ENCODE measurements at regions not wholly inside any gene's neighbourhood (a gene's known extent, or its start where the extent isn't known, plus 50 kb on each side); places are given as distances from the start of the nearest gene placed in this dataset.
A peak's percentile ranks its signal among the peaks of the same experiment; 100 is the strongest.
"Not testable (repeated sequence)": the region's sequence is repeated elsewhere in the genome, so short reads cannot be mapped to it uniquely, and the experiment has no call there.

DNA sequence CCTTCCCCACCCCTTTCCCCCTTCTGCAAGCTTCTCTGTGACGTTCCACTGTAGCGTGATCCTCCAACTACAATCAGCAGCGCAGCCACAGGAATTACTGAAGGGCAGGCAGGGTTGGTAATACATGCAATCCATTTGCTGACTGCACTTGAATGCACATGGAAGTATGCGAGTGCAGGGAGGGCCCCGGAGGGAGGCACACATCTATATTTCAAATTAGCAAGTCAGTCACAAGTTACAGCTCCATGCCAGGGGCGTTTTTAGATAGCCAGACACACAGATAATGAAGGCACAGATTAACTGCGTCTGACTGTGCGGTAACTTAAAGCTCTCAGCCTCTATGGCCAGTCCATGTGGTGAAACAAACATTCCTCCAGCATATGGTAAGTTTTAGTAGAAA is 209.2 kb upstream of the GATA6 start:
- Histone ChIP-seq H3K27ac (peak overlapping the region; percentile 8 to 63), H3K36me3 (ENCODE audit: low read depth, missing control alignments) (no peaks in the 10 kb centered on the region), H3K9me3 (no peaks in the 10 kb centered on the region), H3K4me1 (peaks cover 21% of the 10 kb centered on the region), H3K27me3 (no peaks in the 10 kb centered on the region), H3K4me3 (no peak overlapping the region)
- intact Hi-C loops (cut with DNase I; ENCODE audit: low total_unique reads) = no loop called here
- 57 to 59% methylated on average over 8 of the region's 8 CpGs for WGBS, 2 donors
- DNase-seq = peak; percentile 72
- TF ChIP-seq, protein P1, sequence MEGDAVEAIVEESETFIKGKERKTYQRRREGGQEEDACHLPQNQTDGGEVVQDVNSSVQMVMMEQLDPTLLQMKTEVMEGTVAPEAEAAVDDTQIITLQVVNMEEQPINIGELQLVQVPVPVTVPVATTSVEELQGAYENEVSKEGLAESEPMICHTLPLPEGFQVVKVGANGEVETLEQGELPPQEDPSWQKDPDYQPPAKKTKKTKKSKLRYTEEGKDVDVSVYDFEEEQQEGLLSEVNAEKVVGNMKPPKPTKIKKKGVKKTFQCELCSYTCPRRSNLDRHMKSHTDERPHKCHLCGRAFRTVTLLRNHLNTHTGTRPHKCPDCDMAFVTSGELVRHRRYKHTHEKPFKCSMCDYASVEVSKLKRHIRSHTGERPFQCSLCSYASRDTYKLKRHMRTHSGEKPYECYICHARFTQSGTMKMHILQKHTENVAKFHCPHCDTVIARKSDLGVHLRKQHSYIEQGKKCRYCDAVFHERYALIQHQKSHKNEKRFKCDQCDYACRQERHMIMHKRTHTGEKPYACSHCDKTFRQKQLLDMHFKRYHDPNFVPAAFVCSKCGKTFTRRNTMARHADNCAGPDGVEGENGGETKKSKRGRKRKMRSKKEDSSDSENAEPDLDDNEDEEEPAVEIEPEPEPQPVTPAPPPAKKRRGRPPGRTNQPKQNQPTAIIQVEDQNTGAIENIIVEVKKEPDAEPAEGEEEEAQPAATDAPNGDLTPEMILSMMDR (IDR thresholded peaks at IDR 0.05) = no peak
- TF ChIP-seq POLR2A (IDR thresholded peaks at IDR 0.05) = no peak

- no peaks in the 10 kb centered on the region for H3K27me3 ChIP-seq
- 78 to 95% methylated on average over 5 of the region's 5 CpGs for WGBS, 2 donors
- no peaks in the 10 kb centered on the region for H3K9me3 ChIP-seq
- peaks cover 21% of the 10 kb centered on the region for H3K4me1 ChIP-seq
- intact Hi-C loops (cut with DNase I; ENCODE audit: low total_unique reads) = no loop called here
- no peaks in the 10 kb centered on the region for H3K36me3 ChIP-seq (ENCODE audit: low read depth, missing control alignments)
- H3K4me3 ChIP-seq = no peak overlapping the region
- no peak overlapping the region for H3K27ac ChIP-seq
- DNase-seq = no peak
- TF ChIP-seq, protein P1 (IDR thresholded peaks at IDR 0.05) = no peak
- no peak for TF ChIP-seq POLR2A (IDR thresholded peaks at IDR 0.05)
Measured at GRCh38 chr18:21963336-21963735, 206.1 kb upstream of the GATA6 start.

DNA sequence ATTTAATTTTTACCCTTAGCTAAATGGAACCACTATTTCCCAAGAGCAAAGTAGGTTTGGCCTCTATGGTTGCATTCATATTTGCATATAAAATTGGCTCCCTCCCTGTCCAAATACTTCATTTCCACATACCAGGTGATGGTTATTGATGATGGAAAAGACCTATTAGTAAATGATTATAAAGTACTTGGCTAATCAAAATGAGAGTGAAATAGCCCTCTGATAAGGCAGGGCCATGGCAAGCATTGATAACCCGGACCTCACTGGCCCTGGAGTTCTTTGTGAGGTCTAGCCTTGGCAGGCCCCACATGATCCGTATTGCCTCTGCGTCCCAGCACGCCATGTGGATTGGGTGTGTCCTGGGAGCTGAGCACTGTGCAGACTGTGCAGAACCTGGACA is 201.1 kb upstream of the GATA6 start:
- H3K9me3 ChIP-seq = no peaks in the 10 kb centered on the region
- TF ChIP-seq, protein P1 (IDR thresholded peaks at IDR 0.05) = no peak
- TF ChIP-seq POLR2A (IDR thresholded peaks at IDR 0.05) = no peak
- H3K36me3 ChIP-seq (ENCODE audit: low read depth, missing control alignments) = no peaks in the 10 kb centered on the region
- intact Hi-C loops (cut with DNase I; ENCODE audit: low total_unique reads) = no loop called here
- H3K4me3 ChIP-seq = no peak overlapping the region
- DNase-seq = no peak
- H3K27ac ChIP-seq = no peak overlapping the region
- no peaks in the 10 kb centered on the region for H3K4me1 ChIP-seq
- 84 to 88% methylated on average over 4 of the region's 4 CpGs for WGBS, 2 donors
- H3K27me3 ChIP-seq = no peaks in the 10 kb centered on the region

DNA sequence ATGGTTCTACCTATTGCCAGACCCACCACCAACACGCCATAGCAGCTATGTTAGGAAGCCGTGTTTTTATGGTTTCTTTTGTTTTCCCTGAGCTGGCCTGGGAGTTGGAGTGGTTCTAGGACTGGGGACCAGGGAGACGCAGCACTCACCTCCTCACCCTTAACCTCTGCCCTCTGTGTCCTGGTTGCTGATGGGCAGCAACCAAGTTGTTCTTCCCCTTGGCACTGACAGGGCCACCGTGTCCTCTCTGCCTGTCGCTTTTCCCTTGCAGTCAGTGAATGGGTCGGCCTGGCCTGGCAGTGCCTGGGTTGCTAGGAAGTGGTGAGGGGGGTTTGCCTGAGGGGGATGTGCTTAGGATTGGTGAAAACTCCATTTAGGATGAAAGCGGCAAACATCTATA is 197.1 kb upstream of the GATA6 start:
- DNase-seq = no peak
- WGBS, 2 donors = 79 to 80% methylated on average over 7 of the region's 7 CpGs
- Histone ChIP-seq H3K9me3 (no peaks in the 10 kb centered on the region), H3K27me3 (no peaks in the 10 kb centered on the region), H3K4me3 (no peak overlapping the region), H3K36me3 (ENCODE audit: low read depth, missing control alignments) (no peaks in the 10 kb centered on the region), H3K4me1 (no peaks in the 10 kb centered on the region), H3K27ac (no peak overlapping the region)
- TF ChIP-seq POLR2A (IDR thresholded peaks at IDR 0.05) = no peak
- TF ChIP-seq, protein P1 (IDR thresholded peaks at IDR 0.05) = no peak
- intact Hi-C loops (cut with DNase I; ENCODE audit: low total_unique reads) = no loop called here

DNA sequence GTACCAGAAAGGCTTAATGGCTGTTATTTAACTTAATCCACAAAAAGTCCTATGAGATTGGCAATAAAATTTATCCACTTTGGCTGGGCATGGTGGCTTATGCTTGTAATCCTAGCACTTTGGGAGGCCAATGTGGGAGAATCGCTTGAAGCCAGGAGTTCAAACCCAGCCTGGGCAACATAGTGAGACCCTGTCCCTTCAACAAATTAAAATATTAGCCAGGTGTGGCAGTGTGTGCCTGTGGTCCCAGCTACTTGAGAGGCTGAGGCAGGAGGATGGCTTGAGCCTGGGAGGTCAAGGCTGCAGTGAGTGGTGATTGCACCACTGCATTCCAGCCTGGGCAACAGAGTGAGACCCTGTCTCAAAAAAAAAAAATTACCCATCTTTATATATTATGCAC is 193.4 kb upstream of the GATA6 start:
- H3K27me3 ChIP-seq; H3K27ac ChIP-seq; H3K4me1 ChIP-seq; H3K36me3 ChIP-seq (ENCODE audit: low read depth, missing control alignments); H3K4me3 ChIP-seq; intact Hi-C loops (cut with DNase I; ENCODE audit: low total_unique reads); DNase-seq; H3K9me3 ChIP-seq: not testable (repeated sequence)
- 89 to 100% methylated on average over 1 of the region's 1 CpG for WGBS, 2 donors
